ENCODE measurements at regions not wholly inside any gene's neighbourhood (a gene's known extent, or its start where the extent isn't known, plus 50 kb on each side); places are given as distances from the start of the nearest gene placed in this dataset.
"Not testable (repeated sequence)": the region's sequence is repeated elsewhere in the genome, so short reads cannot be mapped to it uniquely, and the experiment has no call there.

DNA sequence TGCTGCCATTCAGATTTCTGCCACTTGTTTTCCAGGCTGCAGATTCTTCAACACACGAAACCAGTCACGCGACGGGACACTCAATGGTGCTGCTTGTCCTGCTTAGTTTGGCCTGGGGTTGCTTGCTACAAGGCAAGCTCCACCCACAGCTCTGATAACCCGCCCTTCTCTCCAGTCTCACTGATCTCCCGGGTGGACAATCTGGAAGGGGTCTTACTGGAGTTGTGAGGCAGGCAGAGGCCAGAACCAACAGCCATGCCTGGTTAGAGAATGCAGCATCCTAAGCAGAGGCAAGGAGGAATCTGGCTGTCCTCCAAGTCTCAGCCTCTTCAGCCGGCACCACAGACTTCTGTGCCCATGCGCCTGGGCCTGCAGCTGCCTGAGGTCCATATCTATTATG, 119.1 kb downstream of the KCNJ12 start:
- DNase-seq (ENCODE audit: low read depth): no peak
- TF ChIP-seq, protein P1, sequence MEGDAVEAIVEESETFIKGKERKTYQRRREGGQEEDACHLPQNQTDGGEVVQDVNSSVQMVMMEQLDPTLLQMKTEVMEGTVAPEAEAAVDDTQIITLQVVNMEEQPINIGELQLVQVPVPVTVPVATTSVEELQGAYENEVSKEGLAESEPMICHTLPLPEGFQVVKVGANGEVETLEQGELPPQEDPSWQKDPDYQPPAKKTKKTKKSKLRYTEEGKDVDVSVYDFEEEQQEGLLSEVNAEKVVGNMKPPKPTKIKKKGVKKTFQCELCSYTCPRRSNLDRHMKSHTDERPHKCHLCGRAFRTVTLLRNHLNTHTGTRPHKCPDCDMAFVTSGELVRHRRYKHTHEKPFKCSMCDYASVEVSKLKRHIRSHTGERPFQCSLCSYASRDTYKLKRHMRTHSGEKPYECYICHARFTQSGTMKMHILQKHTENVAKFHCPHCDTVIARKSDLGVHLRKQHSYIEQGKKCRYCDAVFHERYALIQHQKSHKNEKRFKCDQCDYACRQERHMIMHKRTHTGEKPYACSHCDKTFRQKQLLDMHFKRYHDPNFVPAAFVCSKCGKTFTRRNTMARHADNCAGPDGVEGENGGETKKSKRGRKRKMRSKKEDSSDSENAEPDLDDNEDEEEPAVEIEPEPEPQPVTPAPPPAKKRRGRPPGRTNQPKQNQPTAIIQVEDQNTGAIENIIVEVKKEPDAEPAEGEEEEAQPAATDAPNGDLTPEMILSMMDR (IDR thresholded peaks at IDR 0.05; ENCODE audit: insufficient read depth, low read length): no peak
- no peak overlapping the region for H3K4me3 ChIP-seq (ENCODE audit: low read depth, low read length)

DNA sequence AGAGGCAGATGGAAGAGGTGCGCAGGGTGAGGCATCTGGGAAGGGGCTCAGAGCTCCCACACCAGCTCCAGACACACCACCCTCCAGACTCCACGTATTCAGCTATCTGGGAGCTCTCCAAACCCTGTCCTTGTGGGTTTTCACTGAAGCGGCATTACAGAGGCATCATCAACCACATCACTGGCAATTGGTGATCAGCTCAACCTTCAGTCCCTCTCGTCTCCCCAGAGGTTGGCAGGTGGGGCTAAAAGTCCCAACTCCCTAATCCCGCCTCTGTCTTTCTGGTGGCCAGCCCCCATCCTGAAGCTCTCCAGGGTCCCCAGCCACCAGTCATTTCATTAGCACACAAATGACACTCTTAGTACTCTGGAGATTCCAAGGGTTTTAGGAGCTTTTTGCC, 123.9 kb downstream of the KCNJ12 start:
- DNase-seq (ENCODE audit: low read depth): no peak
- no peak overlapping the region for H3K4me3 ChIP-seq (ENCODE audit: low read depth, low read length)
- TF ChIP-seq, protein P1 (IDR thresholded peaks at IDR 0.05; ENCODE audit: insufficient read depth, low read length): no peak

DNA sequence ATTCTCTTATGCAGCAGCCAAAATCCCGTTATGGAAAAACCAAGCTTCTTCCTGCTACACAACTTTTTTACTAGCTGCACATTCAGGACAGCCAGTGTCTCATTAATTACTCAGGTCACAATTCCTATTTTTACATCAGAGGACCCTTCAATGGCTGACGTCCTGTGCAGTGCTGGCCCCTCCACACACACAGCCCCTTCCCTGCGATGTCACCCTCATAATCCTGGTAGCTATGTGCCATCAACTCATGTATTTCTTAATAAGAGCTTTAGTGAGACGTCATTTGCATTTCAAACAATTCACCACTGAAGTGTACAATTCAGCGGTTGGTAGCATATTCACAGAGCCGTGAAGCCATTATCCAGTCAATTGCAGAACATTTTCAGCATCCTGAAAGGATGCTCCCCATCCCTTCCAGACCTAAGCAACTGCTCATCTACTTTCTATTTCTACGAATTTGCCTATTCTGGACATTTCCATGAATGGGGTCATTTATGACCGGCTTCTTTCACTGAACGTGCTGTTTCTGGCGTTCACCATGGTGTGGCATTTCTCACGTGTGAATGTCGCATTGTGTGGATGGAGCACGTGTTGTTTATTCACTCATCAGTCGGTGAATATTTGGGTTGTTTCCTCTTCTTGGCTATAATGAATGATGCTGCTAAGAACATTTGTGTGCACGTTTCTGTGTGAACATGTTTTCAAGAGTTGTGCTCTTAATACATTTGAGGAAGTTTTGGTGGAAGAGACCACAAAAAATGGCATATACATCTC, 126.0 kb downstream of the KCNJ12 start:
- DNase-seq (ENCODE audit: low read depth); H3K4me3 ChIP-seq (ENCODE audit: low read depth, low read length): not testable (repeated sequence)

DNA sequence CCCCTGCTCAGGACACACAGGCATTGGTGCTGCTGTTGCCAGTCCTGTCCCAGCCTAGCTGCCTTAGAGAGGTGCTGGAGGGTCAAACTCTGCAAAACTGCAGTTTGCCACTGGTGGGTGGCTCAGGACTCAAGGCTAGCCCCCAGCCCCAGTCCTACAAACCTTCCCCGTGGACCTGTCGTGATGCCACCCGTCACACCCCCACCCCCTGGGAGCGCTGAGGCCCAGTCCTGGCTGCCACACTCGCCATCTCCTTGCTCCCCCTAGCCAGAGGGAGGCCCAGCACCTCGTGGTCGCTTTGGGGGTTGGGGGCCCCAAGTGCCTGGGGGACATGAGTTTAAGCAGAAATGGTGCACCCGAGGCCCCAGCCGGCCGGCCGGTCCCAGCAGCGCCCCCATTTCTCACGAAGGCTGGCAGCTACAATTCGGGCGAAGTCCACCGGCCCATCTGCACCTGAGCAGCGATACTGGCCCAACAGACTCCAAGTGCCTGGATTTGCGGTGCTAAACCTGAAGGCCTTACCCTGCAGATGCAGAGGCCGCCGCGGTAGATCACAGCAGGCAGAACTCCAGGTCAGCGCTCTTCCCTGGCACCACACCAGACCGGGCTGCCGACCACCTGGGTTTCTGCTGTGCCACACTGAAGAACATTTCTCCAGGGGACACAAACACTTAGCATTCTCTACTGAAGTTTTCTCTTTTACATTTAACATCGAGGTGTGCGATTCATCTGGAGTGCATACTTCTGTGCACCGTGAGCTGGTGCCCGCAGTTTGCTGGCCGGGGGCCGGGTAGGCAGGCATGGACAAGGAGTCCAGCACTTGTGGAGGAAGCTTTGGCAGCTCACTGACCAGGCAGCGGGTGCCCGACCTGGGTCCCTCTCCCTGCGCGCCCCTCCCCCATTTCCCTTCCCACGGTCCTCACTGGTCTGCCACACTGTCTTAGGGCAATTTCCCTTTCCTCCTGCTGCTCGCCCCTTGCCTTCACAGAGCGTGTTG, 130.0 kb downstream of the KCNJ12 start:
- TF ChIP-seq, protein P1 (IDR thresholded peaks at IDR 0.05; ENCODE audit: insufficient read depth, low read length): no peak
- no peak for DNase-seq (ENCODE audit: low read depth)

DNA sequence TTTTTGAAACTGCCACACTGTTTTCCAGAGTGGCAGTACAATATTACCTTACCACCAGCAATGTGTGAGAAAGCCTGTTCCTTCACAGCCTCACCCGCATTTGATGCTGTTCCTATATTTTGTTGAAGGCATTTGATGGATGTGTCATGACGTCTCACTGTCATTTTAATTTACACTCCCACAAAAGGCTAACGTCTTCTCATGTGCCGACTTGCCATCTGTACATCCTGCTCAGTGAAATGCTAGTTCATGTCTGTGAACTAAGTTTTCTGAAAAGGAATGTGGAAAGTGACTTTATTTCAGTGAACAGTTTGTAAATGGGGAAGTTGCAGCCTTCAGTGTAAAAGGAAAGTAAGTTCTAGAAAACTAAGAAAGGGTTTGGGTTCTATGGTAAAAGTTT, 131.6 kb downstream of the KCNJ12 start:
- H3K4me3 ChIP-seq (ENCODE audit: low read depth, low read length); DNase-seq (ENCODE audit: low read depth): not testable (repeated sequence)

More for the DNA sequence above, 130.0 kb downstream of the KCNJ12 start:
- no peak overlapping the region for H3K4me3 ChIP-seq (ENCODE audit: low read depth, low read length)

DNA sequence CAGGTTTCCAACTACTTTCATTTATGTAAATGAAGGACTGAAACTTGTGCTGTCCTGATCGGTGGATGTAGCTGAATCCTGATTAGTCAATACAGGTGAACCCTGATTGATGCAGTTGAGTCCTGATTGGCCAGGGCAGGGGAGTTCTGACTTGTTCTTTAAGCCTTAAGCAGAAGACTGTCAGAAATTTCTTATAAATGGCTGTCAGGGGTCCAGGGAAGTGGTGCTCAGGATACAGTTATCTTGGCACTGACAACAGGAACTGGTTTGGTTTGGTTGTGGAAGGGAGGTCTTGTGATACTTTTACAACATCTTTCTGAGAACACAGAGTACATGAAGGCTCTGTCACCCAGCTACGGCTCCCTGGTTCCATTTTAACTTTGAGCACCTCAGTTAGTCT, 132.1 kb downstream of the KCNJ12 start:
- H3K4me3 ChIP-seq (ENCODE audit: low read depth, low read length): no peak overlapping the region
- TF ChIP-seq, protein P1 (IDR thresholded peaks at IDR 0.05; ENCODE audit: insufficient read depth, low read length): no peak

DNA sequence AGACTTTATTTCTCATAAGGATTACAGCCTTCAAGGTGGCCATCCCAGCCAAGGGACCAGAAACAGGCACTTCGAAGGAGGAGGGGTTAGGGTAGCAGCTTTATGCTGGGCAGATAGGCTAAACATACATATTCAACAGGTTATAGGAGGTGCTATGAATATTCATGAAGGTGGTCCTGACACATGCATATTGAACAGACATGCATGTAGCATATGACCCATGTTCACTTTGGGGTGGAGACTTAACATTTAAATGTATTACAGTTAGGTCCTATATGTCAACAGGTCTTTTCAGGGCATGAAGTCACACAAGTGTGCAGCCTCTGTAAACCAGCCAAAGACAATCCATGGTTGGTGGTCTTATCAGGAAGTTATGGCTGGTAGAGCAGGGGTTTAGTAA, 133.2 kb downstream of the KCNJ12 start:
- not testable (repeated sequence) for H3K4me3 ChIP-seq (ENCODE audit: low read depth, low read length); DNase-seq (ENCODE audit: low read depth)

More for the DNA sequence above, 132.1 kb downstream of the KCNJ12 start:
- DNase-seq (ENCODE audit: low read depth): no peak

DNA sequence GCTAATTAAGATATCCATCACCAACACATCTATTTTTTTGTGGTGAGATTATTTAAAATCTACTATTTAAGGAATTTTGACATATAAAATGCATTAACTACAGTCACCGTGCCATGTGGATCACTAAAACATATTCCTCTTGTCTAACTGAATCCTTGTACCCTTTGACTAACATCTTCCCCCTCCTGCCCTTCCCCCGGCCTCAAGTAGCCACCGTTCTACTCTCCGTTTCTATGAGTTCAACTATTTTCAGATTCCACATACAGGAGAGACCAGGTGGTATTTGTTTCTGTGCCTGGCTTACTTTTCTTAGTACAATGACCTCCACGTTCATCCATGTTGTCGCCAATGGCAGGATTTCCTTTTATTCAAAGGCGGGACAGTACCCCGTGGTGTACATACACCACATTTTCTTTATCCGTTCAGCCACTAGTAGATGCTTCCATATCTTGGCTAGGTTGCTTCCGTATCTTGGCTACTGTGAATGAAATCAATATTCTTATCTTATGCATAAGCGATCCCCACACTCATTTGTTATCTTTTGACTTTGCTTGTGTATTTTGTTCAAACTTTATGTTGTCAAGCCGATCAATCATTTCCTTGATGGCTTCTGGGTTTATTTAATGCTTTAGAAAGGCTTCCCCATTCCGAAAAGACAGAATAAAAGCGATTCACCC, 134.7 kb downstream of the KCNJ12 start:
- H3K4me3 ChIP-seq (ENCODE audit: low read depth, low read length): peak overlapping the region; percentile 61
- DNase-seq (ENCODE audit: low read depth): no peak
- TF ChIP-seq, protein P1 (IDR thresholded peaks at IDR 0.05; ENCODE audit: insufficient read depth, low read length): no peak
